NCI-H187 (cell line): ENCODE measurements at regions not wholly inside any gene's neighbourhood (a gene's known extent, or its start where the extent isn't known, plus 50 kb on each side); places are given as distances from the start of the nearest gene placed in this dataset.

Source experiments
- DNase-seq, 2 experiments: peaks; one replicate each; lab custom pipeline; 2025; lab: John Stamatoyannopoulos, UW

GRCh38 chr10:131674130-131674529 is 226.7 kb upstream of the PPP2R2D start:
- DNase-seq: no peak

- no peak for DNase-seq
Observed at GRCh38 chr10:131675104-131675503, 225.7 kb upstream of the PPP2R2D start.

- peak in 1 of 2 experiments; percentile 46 for DNase-seq
Observed at GRCh38 chr10:131676046-131676799, 224.6 kb upstream of the PPP2R2D start.

GRCh38 chr10:131676800-131677421 is 223.9 kb upstream of the PPP2R2D start:
- peak; percentile 12 to 46 for DNase-seq

GRCh38 chr10:131677671-131678070 is 223.1 kb upstream of the PPP2R2D start:
- DNase-seq: no peak

GRCh38 chr10:131678171-131678570 is 222.6 kb upstream of the PPP2R2D start:
- no peak for DNase-seq

GRCh38 chr10:131678613-131679012 is 222.2 kb upstream of the PPP2R2D start:
- DNase-seq: no peak

- DNase-seq: no peak
Observed at GRCh38 chr10:131679926-131680325, 220.9 kb upstream of the PPP2R2D start.

GRCh38 chr10:131681122-131681521 is 219.7 kb upstream of the PPP2R2D start:
- DNase-seq: no peak

- DNase-seq: no peak
Observed at GRCh38 chr10:131681656-131682055, 219.2 kb upstream of the PPP2R2D start.

GRCh38 chr10:131682271-131682962 is 218.4 kb upstream of the PPP2R2D start:
- DNase-seq: no peak

- DNase-seq: no peak
Observed at GRCh38 chr10:131683281-131683861, 217.4 kb upstream of the PPP2R2D start.

GRCh38 chr10:131683941-131684340 is 216.9 kb upstream of the PPP2R2D start:
- DNase-seq: no peak

- DNase-seq: no peak
Observed at GRCh38 chr10:131685007-131685406, 215.8 kb upstream of the PPP2R2D start.

GRCh38 chr10:131685576-131685975 is 215.2 kb upstream of the PPP2R2D start:
- no peak for DNase-seq

GRCh38 chr10:131686781-131687420 is 213.9 kb upstream of the PPP2R2D start:
- DNase-seq: no peak

- no peak for DNase-seq
Observed at GRCh38 chr10:131688304-131688703, 212.5 kb upstream of the PPP2R2D start.

- no peak for DNase-seq
Observed at GRCh38 chr10:131689016-131689415, 211.8 kb upstream of the PPP2R2D start.

- DNase-seq: no peak
Observed at GRCh38 chr10:131689486-131689885, 211.3 kb upstream of the PPP2R2D start.

- DNase-seq: no peak
Observed at GRCh38 chr10:131689954-131690757, 210.7 kb upstream of the PPP2R2D start.

- DNase-seq: no peak
Observed at GRCh38 chr10:131690805-131691239, 210.0 kb upstream of the PPP2R2D start.
